HG03095 (cell line): ENCODE measurements at regions not wholly inside any gene's neighbourhood (a gene's known extent, or its start where the extent isn't known, plus 50 kb on each side); places are given as distances from the start of the nearest gene placed in this dataset.

Source experiments
- ATAC-seq: cut with Tn5 transposase; IDR thresholded peaks from one replicate; pipeline ENCODE4 v1.9.1; 2021; ENCODE audit warnings: moderate library complexity; ENCODE audit not compliant: unreplicated experiment

DNA sequence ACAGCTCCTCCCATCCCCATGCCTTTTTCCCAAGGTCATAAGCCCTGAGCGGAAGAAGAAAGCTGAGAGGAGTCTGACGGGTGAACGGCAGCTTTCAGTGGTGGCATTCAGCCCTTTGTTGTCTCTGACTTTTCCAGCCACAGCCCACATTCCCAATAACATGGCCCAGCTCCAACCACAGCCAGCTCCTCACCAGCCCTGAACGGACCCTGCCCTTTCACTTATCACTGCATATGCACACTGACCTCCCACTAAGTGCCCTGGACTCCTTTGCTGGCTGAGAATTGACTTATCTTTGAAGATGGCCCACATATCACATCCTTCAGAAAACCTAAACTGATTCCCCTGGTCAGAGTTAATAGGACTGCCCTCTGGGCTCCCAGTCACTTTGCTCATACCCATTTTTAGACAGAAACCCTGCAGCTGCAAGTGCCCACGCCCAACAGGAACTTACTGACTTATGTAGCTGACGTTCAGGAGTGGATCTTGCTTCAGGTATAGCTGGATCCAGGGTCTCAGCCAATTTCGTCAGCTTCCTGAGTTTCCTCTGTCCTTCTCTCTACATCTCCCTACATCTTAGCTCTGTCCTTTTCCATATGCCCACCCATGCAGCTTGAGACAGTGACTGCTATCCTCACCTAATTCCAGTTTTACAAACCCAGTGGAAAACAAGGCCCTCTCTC is 348.5 kb upstream of the PROK2 start:
- no peak for ATAC-seq

DNA sequence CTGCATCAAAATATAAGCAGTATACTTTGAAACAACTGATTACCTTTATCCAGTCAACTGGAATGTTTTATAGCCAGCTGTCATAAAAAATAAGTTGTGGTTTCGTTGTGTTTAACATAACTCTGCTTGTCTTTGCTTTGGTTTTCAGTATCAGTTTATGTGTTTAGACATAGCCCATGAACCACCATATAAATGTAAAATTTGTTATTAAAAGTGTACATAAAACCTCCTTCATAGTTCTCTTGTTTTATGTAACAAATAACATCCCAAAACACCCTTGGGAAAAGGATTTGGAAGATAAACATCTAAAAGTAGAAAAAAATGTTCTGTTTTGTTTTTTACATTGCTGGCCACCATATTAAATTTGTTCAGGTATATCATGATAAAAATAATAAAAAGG is 347.0 kb upstream of the PROK2 start:
- no peak for ATAC-seq

DNA sequence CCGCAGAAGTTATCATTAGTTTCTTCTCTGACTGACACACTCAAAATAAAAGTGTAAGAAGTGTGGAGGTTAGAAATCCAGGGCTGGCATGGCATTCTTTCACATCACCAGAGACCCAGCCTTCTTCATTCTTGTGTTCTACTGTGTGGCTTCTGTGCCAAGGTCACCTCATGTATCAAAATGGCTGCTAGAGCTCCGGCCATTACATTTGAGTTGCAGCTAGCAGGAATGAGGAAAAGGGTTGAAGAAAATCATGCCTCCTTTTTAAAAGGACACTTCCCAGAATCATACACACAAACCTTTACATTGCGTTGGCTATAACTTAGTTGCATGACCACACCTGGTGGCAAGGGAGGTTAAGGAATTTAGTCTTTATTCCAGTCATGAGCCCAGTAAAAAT is 345.6 kb upstream of the PROK2 start:
- no peak for ATAC-seq

DNA sequence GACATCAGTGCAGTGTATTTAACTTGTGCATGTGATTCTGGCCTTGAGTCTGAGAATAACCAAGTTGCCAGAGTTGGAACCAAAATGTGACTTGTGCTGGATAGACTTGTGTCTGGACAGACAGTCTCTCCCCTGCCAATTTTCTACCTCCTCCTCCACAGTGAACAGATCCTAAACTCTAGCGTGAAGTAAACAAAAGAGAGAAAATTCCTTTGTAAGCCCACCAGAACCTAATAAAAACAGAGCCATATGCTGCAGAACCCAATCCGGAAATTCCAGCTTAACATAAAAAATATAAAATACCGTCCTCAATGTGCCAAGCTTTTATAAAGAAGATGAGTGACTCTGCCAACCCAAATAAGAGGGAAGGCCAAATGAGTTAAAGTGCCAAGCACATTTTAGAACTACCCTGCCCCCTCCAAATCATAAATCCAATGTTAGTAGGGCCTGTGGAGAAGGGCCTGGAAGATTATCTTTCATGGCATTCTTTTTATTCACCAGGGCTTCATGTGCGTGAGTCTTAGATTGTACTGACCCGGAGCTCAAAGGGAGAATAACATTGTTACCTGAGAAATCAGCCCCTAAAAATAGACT is 344.6 kb upstream of the PROK2 start:
- ATAC-seq: no peak

DNA sequence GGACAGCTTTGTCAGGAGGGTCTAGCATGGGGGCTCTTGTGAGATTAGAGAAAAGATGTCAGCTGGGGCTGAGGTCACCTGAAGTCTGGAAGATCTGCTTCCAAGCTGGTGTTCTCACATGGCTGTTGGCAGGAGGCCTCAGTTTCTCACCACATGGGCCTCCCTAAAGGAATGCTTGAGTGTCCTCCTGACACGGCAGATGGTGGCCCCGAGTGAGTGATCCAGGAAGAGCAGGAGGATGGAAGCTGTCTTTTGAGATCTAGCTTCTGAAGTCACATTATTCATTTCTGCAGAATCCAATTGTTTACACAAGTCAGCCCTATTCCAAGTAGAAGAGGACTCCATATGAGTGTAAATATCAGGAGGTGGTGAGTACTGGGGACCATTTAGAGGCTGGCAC is 344.0 kb upstream of the PROK2 start:
- no peak for ATAC-seq

DNA sequence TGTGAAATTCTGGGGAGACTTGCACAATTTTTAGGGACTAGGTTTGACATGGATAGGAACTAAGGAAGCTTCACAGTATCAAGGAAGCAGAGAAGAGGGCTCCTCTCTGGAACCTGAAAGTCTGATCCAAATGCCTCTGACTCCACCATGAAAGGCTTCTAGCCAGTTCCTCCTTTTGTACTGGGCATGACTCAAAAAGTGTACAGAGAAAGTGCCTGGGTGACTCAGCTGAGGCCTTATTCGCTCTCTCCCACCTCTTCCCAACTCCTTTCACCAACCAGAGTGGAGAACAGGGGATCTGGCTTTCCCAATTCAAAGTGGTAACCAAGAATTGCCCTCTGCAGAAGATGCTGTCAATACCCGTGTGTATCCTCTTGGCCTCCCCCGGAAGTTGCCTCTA is 342.9 kb upstream of the PROK2 start:
- no peak for ATAC-seq

DNA sequence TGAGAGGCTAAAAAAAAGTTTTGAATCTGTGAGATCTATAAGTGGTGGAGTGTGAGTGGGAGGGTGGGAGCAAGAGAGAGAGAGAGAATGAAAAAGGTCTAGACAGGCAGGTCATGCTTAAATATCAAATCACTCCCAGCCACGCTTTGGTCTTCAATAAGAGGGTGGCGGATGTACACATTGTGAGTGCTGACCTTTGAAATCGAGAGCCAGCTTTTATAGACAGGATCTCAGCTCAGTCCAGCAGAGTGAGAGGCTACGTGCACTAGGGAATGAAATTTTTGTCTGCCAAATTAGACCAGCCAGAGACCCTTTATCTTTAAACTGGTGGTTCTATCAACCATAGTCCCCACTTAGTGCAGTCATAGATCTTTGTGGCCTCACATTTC is 342.3 kb upstream of the PROK2 start:
- no peak for ATAC-seq

DNA sequence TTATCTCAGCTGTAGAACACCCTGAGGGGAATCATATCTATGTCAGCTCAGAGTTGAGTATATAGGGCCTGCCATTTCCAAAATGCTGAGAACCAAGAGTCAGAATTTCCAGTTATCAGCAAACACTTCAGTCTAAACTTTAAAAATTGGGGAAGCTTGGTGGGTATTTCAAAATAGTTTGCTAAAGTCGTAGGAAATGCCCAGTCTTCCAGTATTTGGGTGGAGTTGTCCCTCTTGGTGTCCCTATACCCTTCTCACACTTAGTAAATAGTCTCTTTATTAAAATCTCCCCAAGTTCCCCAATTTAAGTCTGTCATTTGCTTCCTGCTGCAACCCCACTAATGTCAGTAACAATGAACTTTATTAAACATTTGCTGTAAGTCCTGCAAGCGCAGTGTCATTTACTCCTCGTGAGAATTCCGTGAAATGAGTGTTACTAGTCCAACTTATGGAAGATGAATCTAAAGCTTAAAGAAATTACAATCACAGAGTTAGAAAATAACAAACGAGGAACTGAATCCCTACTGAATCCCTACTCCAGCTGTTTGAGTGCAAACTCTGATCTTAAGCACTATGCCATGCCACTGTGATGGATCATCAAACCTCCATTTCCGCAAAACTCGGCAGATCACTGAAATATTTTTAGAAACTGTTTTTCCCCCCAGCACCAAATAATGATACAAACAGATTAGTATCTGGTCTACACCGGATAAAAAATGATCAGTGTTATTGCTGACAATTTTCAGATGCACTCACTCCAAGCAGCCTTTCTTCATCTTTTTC is 341.7 kb upstream of the PROK2 start:
- ATAC-seq: no peak

DNA sequence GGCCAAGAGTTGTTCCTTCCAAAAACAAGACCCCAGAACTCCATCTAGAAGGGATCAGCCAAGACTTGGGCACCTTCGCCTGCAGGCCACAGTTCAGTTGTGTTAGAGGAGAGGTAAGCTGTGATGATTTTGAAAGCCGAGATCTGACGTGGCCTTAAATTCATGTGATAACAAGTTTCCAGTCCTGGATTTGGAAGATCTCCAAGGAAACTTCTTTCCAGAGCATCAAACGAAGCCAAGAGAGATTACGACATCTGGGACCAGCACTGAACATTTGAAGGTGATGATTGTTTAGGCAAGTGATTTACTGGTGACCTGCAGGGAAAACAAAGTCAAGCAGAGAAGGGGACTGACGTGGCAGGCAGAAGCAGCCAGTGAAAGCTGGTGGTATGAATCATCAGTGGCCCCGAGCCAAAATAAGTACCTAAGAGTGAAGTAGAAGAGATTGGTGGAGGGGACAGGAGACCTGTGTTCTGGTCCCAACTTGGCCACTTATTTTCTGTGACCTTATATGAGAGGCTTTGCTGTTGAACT is 339.0 kb upstream of the PROK2 start:
- ATAC-seq: peak; percentile 49

DNA sequence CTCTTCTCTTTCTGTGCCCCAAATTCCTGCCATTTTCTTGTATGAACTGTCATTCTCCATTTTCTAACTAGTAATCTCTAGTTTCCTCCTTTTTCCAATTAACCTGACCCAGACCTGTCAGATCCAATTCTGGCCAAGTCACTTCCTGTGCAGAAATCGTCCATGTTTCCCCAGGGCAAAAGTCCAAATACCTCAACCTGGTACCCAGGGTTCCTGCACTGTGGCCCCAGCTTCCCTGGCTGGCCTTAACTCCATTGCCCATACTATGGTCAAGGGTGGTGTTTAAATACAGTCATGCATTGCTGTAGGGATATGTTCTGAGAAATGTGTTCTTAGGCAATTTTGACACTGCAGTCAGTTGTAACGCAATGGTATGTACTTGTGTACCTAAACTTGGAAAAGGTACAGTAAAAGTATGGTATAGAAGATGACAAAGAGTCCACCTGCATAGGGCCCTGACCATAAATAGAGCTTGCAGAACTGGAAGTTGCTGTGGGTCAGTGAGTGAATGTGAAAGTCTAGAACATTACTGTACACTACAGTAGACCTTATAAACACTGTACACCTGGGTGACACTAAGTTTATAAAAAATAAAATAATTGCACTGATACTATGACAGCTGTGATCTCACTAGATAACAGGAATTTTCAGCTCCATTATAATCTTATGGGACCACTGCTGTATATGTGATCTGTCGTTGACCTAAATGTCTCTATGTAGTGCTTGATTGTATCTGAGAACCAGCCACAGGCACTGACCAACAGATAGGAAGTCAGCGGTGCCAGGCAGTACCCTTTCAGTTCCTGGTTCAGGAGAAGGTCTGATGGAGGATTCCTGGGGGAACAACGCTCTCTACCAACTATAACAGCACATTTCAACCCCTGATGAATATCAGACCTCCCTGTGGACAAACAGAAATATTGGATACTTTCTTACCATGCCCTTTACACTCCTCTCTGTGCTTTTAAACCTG is 336.1 kb upstream of the PROK2 start:
- peak; percentile 86 for ATAC-seq

DNA sequence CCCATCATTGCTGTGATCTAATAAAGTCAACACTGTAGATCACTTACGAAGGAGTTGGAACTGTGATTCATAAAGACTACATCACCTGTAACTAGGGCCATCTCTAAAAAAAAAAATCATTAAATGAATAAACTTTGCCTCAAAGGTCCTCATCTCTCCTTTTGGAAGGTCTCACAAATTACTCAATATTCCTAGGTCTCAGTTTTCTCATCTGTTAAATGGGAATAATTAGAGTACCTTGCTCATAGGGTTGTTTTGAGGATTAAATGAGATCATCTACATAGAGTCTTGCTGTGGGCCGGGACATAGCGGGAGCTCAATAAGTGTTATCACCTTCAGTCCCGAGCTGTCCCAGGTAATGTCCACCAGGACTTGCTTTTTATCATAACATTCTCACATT is 335.1 kb upstream of the PROK2 start:
- ATAC-seq: no peak

DNA sequence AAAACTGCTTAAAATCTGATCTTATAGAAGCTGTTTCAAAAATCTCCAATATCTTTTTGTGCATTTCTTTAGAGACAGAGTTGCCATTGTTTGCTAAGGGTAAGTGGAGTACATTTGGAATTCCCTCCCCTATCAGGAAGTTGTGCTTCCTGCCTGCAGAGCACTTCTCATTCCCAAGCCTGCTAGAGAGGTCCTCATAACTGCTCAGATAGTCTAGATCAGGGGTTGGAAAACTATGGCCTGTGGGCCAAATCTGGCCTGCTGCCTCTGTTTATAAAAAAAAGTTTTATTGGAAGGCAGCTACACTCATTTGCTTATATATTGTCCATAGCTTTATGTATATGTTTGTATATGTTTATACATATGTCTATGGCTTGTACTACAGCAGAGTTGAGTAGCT is 333.7 kb upstream of the PROK2 start:
- ATAC-seq: no peak

DNA sequence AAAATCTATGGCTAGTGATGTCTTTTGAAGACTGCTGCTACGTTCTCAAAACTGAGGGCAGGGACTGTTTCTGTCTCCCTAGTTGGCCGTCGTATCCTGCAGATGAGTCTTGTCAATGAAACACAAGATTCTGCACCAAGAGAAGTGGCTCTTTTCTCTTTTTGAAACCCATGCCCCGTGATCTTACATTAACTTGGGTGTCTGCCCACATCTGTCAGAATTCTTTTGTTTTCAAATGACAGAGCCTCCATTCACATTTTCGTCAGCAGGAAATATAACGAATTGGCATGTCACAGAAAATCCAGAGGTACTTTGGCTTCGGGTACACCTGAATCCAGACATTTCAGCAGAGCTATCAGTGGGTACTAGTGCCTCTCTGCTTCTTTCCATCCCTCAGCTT is 331.3 kb upstream of the PROK2 start:
- no peak for ATAC-seq

DNA sequence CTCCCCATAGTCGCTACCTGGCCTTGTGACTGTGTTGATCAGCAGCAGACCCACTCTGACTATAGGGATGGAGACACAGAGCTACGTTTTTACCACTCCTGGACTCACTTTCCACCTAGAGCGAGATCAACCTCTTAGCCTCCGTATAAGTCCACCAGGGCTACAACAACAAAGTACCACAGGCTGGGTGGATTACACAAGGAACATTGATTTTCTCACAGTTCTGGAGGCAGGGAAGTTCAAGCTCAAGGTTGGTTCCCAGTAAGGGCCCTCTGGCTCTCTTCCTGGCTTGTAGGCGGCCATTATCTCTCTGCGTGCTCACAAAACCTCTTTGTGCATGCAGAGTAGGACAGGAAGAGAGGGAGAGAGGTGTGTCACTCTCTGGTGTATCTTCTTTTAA is 330.4 kb upstream of the PROK2 start:
- ATAC-seq: no peak

DNA sequence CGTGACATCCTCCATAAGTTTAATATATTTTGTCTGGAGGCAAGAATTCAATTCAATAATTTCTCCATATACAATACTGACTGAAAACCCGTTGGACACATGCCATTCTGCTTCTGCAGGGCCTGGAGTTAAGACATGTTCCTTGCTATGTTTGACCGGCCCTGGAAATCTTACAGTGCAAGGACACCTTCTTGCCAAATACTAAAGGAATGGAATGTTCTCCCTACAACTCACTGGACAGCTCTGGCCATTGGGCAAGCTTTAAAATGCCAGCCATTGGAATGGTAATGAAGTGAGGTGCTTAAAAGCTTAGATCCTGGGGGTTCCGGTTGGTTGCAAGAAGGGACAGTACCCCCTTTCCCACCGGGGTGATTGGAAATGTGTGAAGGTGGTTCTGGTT is 329.8 kb upstream of the PROK2 start:
- ATAC-seq: no peak

DNA sequence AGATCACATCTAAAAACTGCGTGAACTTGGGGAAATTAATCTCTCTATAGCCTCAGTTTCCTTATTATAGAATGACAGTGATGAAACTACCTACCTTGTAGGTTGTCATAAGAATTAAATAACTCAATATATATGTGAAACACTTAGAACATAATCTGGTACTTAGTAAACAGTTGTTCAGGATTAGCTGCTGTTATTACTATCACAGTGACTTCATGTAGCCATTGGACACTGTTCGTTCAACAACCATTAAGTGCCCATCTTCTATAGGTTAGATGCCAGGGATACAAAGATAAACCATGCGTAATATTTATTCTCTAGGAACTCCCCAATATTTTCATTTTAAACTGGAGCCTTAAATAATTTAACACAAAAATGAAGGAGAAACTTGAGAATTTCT is 329.0 kb upstream of the PROK2 start:
- no peak for ATAC-seq

DNA sequence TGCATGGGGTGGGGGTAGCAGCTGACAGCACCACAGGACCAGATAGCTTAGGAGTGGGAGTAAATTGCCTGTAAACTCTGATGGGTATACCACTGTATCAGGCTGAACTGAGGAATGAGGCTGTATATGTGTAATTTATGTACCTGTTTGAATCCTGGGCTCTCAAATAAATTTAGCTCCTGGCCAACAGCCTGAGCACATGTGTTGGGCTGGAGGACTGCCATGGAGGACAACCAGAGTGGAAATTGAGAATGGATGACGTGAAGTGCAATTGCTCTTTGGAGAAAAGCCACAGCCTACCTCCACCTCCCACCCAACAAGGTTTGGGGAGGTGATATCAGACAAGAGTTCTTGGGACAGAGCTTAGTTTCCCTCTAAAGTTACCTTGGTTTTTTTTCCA is 328.6 kb upstream of the PROK2 start:
- ATAC-seq: no peak

DNA sequence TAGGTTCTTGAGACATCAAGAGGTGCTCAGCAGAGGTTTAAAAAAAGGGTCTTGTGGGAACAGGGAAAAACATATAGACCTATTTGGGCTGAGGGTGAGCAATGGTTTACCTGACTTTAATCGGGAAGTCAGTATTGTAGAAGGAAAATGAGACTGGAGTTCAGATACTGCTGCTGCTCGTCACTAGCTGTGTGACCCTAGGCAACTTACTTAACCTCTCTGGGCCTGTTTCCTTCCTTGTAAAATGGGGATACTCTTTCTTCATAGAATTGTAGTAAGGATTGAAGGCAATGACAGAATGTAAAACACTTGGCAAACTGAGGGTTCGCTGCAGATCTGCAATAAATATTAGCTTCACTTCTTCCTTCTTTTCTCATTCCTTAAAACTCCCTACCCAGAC is 327.5 kb upstream of the PROK2 start:
- ATAC-seq: no peak

DNA sequence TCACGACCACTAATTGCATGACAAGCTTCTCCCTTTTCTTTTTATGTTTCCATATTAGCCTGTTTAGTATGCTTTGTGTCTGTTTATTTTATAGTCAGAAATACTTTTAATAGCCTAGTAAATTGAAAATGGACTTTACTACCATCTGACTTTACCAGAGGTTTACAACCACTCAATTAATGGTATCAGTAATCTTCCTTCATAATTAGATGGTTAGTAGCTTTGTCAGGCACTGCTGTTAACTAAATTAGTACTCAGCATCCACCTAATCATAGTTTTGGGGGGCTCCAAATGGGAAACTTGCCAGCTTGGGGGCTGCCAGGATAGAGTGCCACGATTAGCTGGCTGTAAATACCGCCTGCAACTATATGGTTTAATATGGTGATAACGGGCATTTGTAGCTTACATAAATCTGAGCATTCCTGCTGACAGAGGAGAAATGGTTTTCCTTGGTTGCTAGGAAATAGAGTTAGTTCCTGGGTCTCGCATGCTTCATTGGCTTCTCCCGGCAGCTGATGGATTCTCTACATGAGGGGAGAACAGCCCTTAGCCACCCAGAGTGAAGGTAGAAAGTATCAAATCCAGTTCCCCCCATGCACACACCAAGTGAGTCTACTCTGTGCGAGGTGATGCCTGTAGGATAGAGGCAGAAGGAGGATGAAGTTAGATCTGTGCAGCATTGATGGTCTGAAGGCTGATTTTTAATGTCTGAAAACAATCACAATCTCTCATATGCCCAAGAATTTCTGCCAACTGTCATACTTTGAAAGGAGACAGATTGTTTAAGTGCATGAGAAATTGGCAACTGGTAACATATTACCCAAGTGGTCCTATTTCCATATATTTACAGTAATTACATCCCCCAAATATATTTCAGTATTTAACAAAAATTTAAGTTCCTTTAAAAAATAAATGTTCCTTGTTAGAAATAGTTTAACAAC is 326.6 kb upstream of the PROK2 start:
- no peak for ATAC-seq
